Erythroblast (primary cell): ENCODE measurements at regions not wholly inside any gene's neighbourhood (a gene's known extent, or its start where the extent isn't known, plus 50 kb on each side); places are given as distances from the start of the nearest gene placed in this dataset.

ENCODE experiments used
- GATA1 ChIP-seq: IDR thresholded peaks from 2 replicates; pipeline ENCODE4 v1.6.1; 2011; ENCODE audit warnings: low read depth, mild to moderate bottlenecking, control low read depth, low read length, moderate library complexity
- POLR2A ChIP-seq: IDR thresholded peaks from 2 replicates; pipeline ENCODE4 v1.6.1; 2011; ENCODE audit warnings: mild to moderate bottlenecking, low read length

DNA sequence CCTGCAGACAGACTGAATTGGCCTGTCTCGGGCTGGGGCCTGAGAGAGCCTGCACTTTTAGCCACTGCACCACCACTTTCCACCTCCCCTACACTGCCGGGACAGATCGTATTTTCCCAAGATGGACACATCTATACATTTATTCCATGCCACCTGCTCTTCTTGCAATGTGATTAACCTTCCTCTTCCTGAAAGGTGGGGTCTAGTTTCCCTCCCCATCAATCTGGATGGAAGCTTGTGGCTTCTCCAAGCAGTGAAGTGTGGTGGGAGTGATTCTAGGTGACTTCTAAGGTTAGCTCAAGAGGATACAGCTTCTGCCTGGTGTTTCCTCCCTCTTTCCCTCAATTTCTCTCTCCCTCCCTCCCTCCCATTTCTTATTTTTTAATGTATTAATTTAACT lies 143.7 kb downstream of the GPCPD1 start:
- TF ChIP-seq POLR2A = no peak
- TF ChIP-seq GATA1 = no peak
